Epithelial cell of esophagus (primary cell): ENCODE measurements at regions not wholly inside any gene's neighbourhood (a gene's known extent, or its start where the extent isn't known, plus 50 kb on each side); places are given as distances from the start of the nearest gene placed in this dataset.

Experiments used
- DNase-seq: peaks from one replicate; pipeline ENCODE4 v3.0.0; 2010; ENCODE audit warnings: low read depth
- H3K4me3 ChIP-seq: 2 replicates; pipeline ENCODE4 v1.5.1; 2011; ENCODE audit warnings: mild to moderate bottlenecking, low read length, control low read depth
- TF ChIP-seq, protein P1 (sequence below): IDR thresholded peaks from 2 replicates; pipeline ENCODE4 v1.5.1; 2011; ENCODE audit warnings: low read depth, mild to moderate bottlenecking, low read length, control low read depth, inconsistent platforms; ENCODE audit not compliant: insufficient read depth; ENCODE audit errors: missing control alignments

DNA sequence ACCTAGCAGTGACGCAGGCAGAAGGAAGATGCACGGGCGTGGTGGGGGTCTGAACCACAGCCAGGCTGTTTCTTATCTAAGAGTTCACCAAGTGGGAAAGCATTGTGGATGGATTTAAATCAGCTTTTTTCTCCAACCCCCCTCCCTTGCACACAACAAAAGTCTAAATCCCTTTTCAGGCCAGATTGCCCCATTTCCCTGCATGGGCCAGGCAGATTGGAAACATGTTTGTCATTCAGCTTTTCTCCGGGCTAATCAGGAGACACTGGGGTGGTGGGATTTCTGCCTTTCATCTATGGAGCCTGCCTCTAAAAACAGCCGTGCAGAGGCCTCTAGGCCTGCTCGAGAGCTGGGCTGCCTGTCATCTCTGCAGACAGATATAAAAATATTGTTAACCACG, 166.3 kb upstream of the LEF1 start:
- TF ChIP-seq, protein P1, sequence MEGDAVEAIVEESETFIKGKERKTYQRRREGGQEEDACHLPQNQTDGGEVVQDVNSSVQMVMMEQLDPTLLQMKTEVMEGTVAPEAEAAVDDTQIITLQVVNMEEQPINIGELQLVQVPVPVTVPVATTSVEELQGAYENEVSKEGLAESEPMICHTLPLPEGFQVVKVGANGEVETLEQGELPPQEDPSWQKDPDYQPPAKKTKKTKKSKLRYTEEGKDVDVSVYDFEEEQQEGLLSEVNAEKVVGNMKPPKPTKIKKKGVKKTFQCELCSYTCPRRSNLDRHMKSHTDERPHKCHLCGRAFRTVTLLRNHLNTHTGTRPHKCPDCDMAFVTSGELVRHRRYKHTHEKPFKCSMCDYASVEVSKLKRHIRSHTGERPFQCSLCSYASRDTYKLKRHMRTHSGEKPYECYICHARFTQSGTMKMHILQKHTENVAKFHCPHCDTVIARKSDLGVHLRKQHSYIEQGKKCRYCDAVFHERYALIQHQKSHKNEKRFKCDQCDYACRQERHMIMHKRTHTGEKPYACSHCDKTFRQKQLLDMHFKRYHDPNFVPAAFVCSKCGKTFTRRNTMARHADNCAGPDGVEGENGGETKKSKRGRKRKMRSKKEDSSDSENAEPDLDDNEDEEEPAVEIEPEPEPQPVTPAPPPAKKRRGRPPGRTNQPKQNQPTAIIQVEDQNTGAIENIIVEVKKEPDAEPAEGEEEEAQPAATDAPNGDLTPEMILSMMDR = no peak
- DNase-seq = no peak
- no peak overlapping the region for H3K4me3 ChIP-seq

DNA sequence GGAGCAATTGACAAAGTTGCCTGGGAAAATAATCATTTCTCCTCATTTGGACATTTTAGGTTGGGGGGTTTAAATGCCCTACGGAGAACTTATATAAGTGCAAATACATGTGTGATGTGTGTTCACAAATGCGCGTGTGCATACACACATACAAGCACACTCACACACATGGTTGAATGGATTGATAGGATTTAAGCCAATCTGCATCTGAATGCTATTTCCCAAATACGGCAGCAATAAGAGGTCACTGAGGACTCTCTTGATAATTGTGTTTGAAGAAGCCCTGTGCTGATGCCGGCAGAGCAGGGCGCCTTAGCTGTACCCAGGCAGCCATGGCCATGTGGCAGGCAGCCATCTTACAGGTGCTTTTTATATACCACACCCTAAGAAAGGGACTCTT, 165.3 kb upstream of the LEF1 start:
- DNase-seq = no peak
- TF ChIP-seq, protein P1 = no peak
- H3K4me3 ChIP-seq = no peak overlapping the region

DNA sequence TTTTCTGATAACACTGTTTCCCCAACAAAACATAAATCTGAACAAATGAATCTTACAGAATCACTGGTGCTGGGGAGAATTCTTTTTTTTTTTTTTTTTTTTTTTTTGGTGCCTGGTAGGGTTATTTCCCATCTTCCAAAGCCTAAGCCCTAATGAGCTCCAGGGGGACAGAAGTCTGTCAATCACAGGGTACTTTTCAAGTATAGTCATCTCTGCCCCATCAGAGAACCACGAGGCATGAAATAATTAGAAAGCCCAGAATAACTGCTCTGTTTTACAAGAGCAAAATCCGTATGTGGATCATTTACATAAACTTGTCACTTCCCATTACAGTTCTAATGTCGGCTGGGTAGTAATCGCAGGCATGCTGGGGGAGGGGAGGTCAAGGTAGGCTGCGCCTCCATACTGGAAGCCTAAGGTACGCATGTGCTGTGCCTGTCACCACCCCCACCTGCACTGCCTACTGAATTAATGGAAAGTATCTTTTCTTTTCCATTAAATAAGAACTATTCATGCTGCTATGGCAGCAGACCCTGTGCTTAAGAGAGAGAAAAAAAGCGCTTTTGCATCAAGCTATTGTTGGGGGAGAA, 164.7 kb upstream of the LEF1 start:
- no peak overlapping the region for H3K4me3 ChIP-seq
- DNase-seq = no peak
- TF ChIP-seq, protein P1 = no peak

DNA sequence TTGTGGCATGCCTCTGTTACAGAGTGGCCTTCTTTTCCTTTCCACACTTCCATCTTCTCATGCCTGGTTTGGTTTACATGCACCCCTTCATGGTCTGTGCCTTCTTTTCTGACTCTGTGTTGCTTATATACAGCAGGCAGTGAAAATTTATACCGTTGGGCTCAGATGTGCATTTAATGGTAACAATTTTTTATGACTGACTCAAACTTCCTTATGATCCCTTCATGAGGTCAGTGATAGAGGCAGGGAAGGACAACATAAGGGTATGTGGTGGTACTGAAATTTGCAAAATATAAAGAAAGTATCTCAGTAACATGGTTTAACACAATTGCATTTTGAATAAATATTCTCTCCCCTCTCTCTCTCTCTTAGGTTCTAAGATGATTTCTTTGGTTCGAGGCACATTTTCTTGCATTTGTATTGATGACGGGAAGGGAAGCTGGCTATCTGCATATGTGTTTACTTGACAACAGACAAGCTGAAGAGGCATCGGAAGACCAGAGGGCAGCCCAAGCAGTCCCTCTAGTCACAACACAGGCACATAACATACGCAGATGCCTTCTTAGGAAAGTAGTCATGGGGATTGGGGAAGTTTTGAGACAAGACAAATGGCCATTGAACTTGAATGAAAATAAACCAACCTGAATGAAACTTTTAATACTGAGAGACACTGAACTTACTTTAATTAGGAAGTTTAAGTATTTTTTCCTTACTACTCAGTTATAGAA, 163.3 kb upstream of the LEF1 start:
- TF ChIP-seq, protein P1 = no peak
- DNase-seq = no peak
- no peak overlapping the region for H3K4me3 ChIP-seq

DNA sequence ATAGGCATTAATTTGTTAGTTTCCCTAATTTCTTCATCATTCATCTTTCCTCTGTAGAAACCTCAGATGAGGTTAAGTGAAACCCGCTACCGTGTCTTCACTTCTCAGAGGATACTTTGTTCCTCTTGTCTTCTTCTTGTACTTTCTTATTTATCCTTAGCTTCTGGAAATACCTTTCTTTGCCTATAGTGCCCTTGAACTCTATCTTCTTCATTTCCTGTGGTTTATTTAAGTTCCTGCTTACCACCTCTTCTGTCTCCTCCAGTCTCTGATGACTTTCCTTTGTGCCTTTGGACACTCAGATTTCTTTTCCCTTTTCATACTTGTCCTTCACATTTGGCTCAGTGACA, 159.6 kb upstream of the LEF1 start:
- TF ChIP-seq, protein P1 = no peak
- H3K4me3 ChIP-seq = no peak overlapping the region
- no peak for DNase-seq

DNA sequence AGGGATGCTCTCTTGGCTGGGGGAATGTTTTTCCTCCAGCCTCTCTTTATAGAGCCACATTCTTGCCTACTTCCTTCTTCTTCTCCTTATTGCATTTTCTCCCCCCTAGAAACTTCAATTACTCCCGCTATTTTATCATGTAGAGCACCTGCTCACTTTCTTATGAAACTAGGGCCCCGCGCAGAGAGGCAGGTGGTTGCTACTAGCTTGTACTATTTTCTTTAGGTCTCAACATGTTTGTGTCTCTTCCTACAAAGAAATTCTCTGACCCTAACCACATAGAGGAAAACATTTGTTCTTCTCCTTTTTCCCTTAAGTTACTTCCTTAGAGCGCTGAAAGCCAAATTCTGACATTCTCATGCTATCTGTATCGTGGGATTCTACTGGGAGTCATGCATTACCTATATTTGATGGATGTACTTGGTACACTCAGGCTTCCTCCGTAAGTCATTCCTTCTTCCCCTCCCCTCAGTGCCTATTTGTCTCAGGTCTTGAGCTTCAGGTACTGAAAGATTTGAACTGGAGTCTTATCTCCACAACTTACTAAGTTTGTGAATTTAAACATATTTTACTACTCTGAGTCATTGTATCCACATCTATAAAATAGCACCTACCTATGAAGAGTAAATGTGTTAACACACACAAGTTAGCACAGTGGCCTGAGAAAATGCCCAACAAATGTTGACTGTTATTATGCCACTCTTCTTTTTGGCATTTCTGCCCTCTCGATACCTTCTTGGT, 159.1 kb upstream of the LEF1 start:
- no peak overlapping the region for H3K4me3 ChIP-seq
- TF ChIP-seq, protein P1 = no peak
- DNase-seq = no peak

DNA sequence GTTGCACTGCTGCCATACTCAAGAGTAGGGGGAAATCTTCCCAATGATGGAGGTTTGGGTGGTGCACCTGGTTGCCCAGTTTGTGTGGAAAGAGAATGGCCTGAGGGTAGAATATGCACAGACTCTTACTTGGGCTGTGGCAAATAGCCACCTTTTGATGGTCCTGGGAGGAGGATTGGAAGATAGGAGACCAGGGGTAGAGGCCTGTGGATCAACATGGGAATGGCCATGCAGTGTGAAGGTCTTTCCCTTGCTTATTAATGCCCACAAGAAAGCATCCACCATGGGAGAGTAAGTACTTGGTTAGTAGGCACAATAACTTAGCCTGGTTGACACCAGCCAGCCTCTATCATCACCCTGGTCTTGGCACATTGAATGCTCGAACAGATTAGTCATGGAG, 156.8 kb upstream of the LEF1 start:
- H3K4me3 ChIP-seq = no peak overlapping the region
- no peak for DNase-seq
- TF ChIP-seq, protein P1 = no peak
